AG04450 (cell line): ENCODE measurements at regions not wholly inside any gene's neighbourhood (a gene's known extent, or its start where the extent isn't known, plus 50 kb on each side); places are given as distances from the start of the nearest gene placed in this dataset.

Source experiments
- CTCF ChIA-PET: fragments of 300-600, 350-600 bp; formaldehyde crosslinking; extraction: SDS; loops from one replicate; lab custom pipeline; 2022; ENCODE audit warnings: antibody characterized with exemption, inconsistent platforms; lab: Charles Lee
- POLR2A ChIA-PET: fragments of 350-600 bp; formaldehyde crosslinking; extraction: SDS; loops from one replicate; lab custom pipeline; 2021; ENCODE audit warnings: antibody characterized with exemption, inconsistent platforms; lab: Yijun Ruan, JAX
- DNase-seq: peaks from one replicate; pipeline ENCODE4 v3.0.0-alpha.2; 2011; ENCODE audit warnings: low read depth, low spot score
- H3K27ac ChIP-seq: one replicate; pipeline ENCODE4 v1.5.1; 2012; ENCODE audit warnings: low read depth, low read length, control low read depth
- H3K27me3 ChIP-seq: one replicate; pipeline ENCODE4 v1.6.0; 2012; ENCODE audit warnings: low read length; ENCODE audit not compliant: control insufficient read depth, insufficient read depth
- H3K4me3 ChIP-seq: 2 replicates; pipeline ENCODE4 v1.5.1; 2011; ENCODE audit warnings: mild to moderate bottlenecking, low read depth, low read length, control low read depth
- H3K9me3 ChIP-seq: 2 replicates; pipeline ENCODE4 v1.5.1; 2012; ENCODE audit warnings: low read length; ENCODE audit not compliant: control insufficient read depth, insufficient read depth
- CTCF ChIP-seq: IDR thresholded peaks from 2 replicates; pipeline ENCODE4 v1.5.1; 2011; ENCODE audit warnings: low read depth, low read length, control low read depth, inconsistent platforms

DNA sequence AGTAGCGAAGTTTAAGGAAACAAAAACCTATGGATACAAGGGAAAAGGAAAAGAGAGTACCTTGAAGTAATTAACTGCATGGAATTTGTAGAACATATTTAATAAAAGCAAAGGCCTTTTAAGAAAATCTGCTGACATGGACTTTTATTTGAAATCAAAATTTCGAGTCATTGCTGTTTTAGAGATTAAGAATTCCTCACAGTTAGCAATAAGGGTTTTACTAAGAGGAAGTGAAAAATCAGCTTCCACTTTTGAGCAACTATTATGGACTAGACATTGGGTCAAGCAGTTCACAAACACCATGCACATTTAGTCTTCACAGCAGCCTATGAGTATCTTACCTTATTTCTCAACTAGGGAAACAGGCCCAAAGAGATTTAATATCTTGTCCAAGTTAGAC, 876.3 kb downstream of the BCL11A start:
- H3K27me3 ChIP-seq, result no peaks in the 10 kb centered on the region
- ChIA-PET POLR2A (no interaction called here), CTCF (no interaction called here)
- no peaks in the 10 kb centered on the region for H3K9me3 ChIP-seq
- no peak overlapping the region for H3K27ac ChIP-seq
- TF ChIP-seq CTCF, result no peak
- H3K4me3 ChIP-seq, result no peak overlapping the region
- no peak for DNase-seq

DNA sequence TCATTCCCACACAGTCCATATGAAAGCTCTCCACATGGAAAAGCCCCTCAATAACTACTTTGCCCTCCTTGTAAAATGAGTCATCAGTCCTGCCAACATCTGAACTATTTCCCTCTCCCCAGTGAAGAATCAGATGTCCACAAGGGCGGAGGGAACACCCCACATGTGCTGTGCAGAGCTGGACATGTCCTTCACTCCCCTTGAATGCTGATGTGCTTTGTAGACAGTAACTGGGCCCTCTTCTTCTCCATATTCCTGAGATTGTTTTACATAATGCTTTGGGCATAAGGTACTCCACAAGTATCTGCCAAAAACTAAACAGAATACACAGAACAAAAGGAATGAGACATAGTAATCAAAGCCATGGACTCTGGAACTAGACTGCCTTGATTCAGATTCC, 879.4 kb downstream of the BCL11A start:
- no peak for TF ChIP-seq CTCF
- Histone ChIP-seq H3K27ac (no peak overlapping the region), H3K4me3 (no peak overlapping the region), H3K9me3 (no peaks in the 10 kb centered on the region), H3K27me3 (no peaks in the 10 kb centered on the region)
- DNase-seq, result no peak
- ChIA-PET POLR2A (no interaction called here), CTCF (no interaction called here)

DNA sequence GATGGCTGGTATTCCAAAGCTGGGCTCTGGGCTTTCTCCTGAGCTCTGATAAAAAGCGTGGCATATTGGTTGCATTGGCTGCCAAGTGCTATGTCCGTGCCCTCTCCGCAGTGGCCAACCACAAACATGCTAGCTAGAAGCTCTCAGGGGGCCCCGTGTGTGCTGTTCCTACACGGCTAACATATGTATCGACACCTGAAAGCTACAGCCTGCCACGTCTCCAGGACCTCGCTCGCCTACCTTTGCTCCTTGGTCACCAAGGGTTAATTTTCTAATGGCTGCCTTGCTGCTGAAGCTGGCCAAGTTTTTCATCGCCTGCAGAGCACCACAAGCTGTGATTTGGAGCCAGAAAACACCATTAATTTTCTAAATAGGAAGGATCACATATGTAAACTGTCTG, 888.4 kb downstream of the BCL11A start:
- Histone ChIP-seq H3K4me3 (no peak overlapping the region), H3K27me3 (no peaks in the 10 kb centered on the region), H3K9me3 (peaks cover 5% of the 10 kb centered on the region), H3K27ac (no peak overlapping the region)
- no peak for DNase-seq
- ChIA-PET CTCF (interaction anchor here (0.5 kb wide), 1 partner anchor 54 kb away, joined by 3 read pairs; no protein-coding TSS in a partner anchor), POLR2A (no interaction called here)
- no peak for TF ChIP-seq CTCF

GRCh38 chr2:59662127-59662861, 891.2 kb downstream of the BCL11A start:
- no peak for TF ChIP-seq CTCF
- H3K9me3 ChIP-seq, result peaks cover 11% of the 10 kb centered on the region
- H3K27me3 ChIP-seq, result no peaks in the 10 kb centered on the region
- ChIA-PET POLR2A (no interaction called here), CTCF (no interaction called here)
- H3K4me3 ChIP-seq, result no peak overlapping the region
- H3K27ac ChIP-seq, result no peak overlapping the region
- DNase-seq, result no peak

- H3K27me3 ChIP-seq, result no peaks in the 10 kb centered on the region
- CTCF ChIA-PET, result no interaction called here
These were observed 893.2 kb downstream of the BCL11A start for GRCh38 chr2:59660262-59660661.

More at GRCh38 chr2:59660262-59660661, 893.2 kb downstream of the BCL11A start:
- Histone ChIP-seq H3K9me3 (peaks cover 15% of the 10 kb centered on the region), H3K27ac (no peak overlapping the region), H3K4me3 (no peak overlapping the region)
- POLR2A ChIA-PET, result no interaction called here
- no peak for TF ChIP-seq CTCF
- no peak for DNase-seq
